HepG2 (cell line): ENCODE measurements at regions not wholly inside any gene's neighbourhood (a gene's known extent, or its start where the extent isn't known, plus 50 kb on each side); places are given as distances from the start of the nearest gene placed in this dataset.

Source experiments
- ATAC-seq: fragments of 200-7000 bp; cut with Tn5 transposase; 3 replicates; pipeline ENCODE4 v1.9.1; 2020; ENCODE audit warnings: mild to moderate bottlenecking, moderate library complexity
- BruUV-seq: library from RNA; stranded (reverse); fragments of 400-500 nt; replicated peaks from 2 replicates; lab custom pipeline; 2021; lab: Mats Ljungman, UMichigan
- CTCF ChIA-PET: fragments of 300-600 bp; formaldehyde crosslinking; extraction: SDS; loops from one replicate; lab custom pipeline; 2021; ENCODE audit warnings: low total read pairs, inconsistent platforms, low intra/inter-chr PET ratio; lab: Yijun Ruan, JAX
- POLR2A ChIA-PET: fragments of 350-600 bp; sonication (Branson Sonifier 250); formaldehyde crosslinking; loops from one replicate; lab custom pipeline; 2020; ENCODE audit warnings: antibody characterized with exemption, inconsistent platforms; lab: Yijun Ruan, JAX
- DNase-seq: peaks from one replicate; pipeline ENCODE4 v3.0.0-alpha.2; 2015; ENCODE audit warnings: low spot score
- FAIRE-seq: peaks from 3 replicates; lab custom pipeline; 2011; peaks lifted over from hg19 to GRCh38; lab: Jason Lieb, UNC
- H2AFZ ChIP-seq: one replicate; pipeline ENCODE4 v1.6.1; 2011; ENCODE audit warnings: low read length, inconsistent platforms
- H3K27ac ChIP-seq: fragments of 300-600 bp; 3 replicates; pipeline ENCODE4 v1.8.0; 2011; ENCODE audit warnings: mixed run types, mild to moderate bottlenecking, mixed read lengths, low read length, inconsistent platforms; ENCODE audit not compliant: insufficient read depth; ENCODE audit errors: extremely low read length
- H3K27me3 ChIP-seq, 2 experiments: fragments of 200-600 bp in 1 of 2; 2 replicates in 1 of 2; 3 replicates in 1 of 2; pipeline versions ENCODE4 v1.6.0 to v1.8.0; 2011; ENCODE audit warnings: low read length in 2 of 2, mild to moderate bottlenecking in 2 of 2, moderate library complexity in 2 of 2, inconsistent platforms in 1 of 2; ENCODE audit not compliant: insufficient read depth in 2 of 2, control insufficient read depth in 1 of 2
- H3K36me3 ChIP-seq, 2 experiments: fragments of 200-600 bp in 1 of 2; replicated peaks in 1 of 2; 2 replicates in 1 of 2; 3 replicates in 1 of 2; pipeline versions ENCODE4 v1.5.1 to v1.8.0; 2011; ENCODE audit warnings: low read length in 2 of 2, inconsistent platforms in 1 of 2; ENCODE audit not compliant: insufficient read depth in 2 of 2, control insufficient read depth in 1 of 2
- H3K4me1 ChIP-seq: 2 replicates; pipeline ENCODE4 v1.5.1; 2012; ENCODE audit warnings: low read length, inconsistent platforms; ENCODE audit not compliant: insufficient read depth
- H3K4me2 ChIP-seq: 2 replicates; pipeline ENCODE4 v1.6.0; 2011; ENCODE audit warnings: low read depth, low read length, inconsistent platforms
- H3K4me3 ChIP-seq, 3 experiments: fragments of 200-600 bp in 1 of 3; sonication (generic), shearing (Covaris generic) in 1 of 3; replicated peaks in 1 of 3; 2 replicates each; pipeline ENCODE4 v1.5.1; 2011 to 2016; ENCODE audit warnings: low read length in 3 of 3, inconsistent platforms in 2 of 3, low read depth in 2 of 3, mild to moderate bottlenecking in 2 of 3, control low read depth in 1 of 3, mixed read lengths in 1 of 3; ENCODE audit not compliant: insufficient read depth in 1 of 3
- H3K79me2 ChIP-seq: one replicate; pipeline ENCODE4 v1.6.1; 2011; ENCODE audit warnings: low read length, inconsistent platforms; ENCODE audit not compliant: insufficient read depth
- H3K9ac ChIP-seq: 2 replicates; pipeline ENCODE4 v1.6.0; 2011; ENCODE audit warnings: mild to moderate bottlenecking, low read depth, low read length, inconsistent platforms; ENCODE audit not compliant: insufficient read depth
- H3K9me3 ChIP-seq: 2 replicates; pipeline ENCODE4 v1.5.1; 2012; ENCODE audit warnings: mild to moderate bottlenecking, low read length
- H4K20me1 ChIP-seq: 2 replicates; pipeline ENCODE4 v1.6.0; 2011; ENCODE audit warnings: inconsistent platforms, mild to moderate bottlenecking, low read length, moderate library complexity; ENCODE audit not compliant: insufficient read depth
- ARNTL ChIP-seq: sonication (generic); formaldehyde crosslinking; IDR thresholded peaks from 2 replicates; pipeline ENCODE4 v1.4.0; 2020; ENCODE audit warnings: mild to moderate bottlenecking, missing genetic modification reagents
- GABPB1 ChIP-seq: IDR thresholded peaks from 2 replicates; pipeline ENCODE4 v1.6.1; 2016; ENCODE audit warnings: mild to moderate bottlenecking, missing genetic modification reagents, moderate library complexity, missing compliant biosample characterization
- SP2 ChIP-seq: sonication (generic); formaldehyde crosslinking; IDR thresholded peaks from 2 replicates; pipeline ENCODE4 v1.5.1; 2020; ENCODE audit warnings: mild to moderate bottlenecking, missing genetic modification reagents
- ZNF12 ChIP-seq: sonication (generic); formaldehyde crosslinking; IDR thresholded peaks from 2 replicates; pipeline ENCODE4 v1.5.0; 2020; ENCODE audit warnings: missing genetic modification reagents
- ZNF224 ChIP-seq: sonication (generic); formaldehyde crosslinking; IDR thresholded peaks from 2 replicates; pipeline ENCODE4 v1.5.0; 2020; ENCODE audit warnings: mild to moderate bottlenecking, missing genetic modification reagents
- ZNF333 ChIP-seq: sonication (generic); formaldehyde crosslinking; IDR thresholded peaks from 2 replicates; pipeline ENCODE4 v1.4.0; 2020; ENCODE audit warnings: mild to moderate bottlenecking, missing genetic modification reagents, borderline replicate concordance
- ZNF44 ChIP-seq: sonication (generic); formaldehyde crosslinking; IDR thresholded peaks from 2 replicates; pipeline ENCODE4 v1.5.1; 2020; ENCODE audit warnings: mild to moderate bottlenecking, missing genetic modification reagents
- ZNF614 ChIP-seq: IDR thresholded peaks from 2 replicates; pipeline ENCODE4 v1.6.1; 2018; ENCODE audit warnings: missing biosample characterization, missing genetic modification reagents, inconsistent platforms, borderline replicate concordance
- ZNF879 ChIP-seq: sonication (generic); formaldehyde crosslinking; IDR thresholded peaks from 2 replicates; pipeline ENCODE4 v1.8.1; 2023; ENCODE audit warnings: missing genetic modification reagents
- WGBS: methylation state at CpG from one replicate; pipeline ENCODE4 v1.1.6; 2017; ENCODE audit warnings: low lambda C conversion rate; 5-methylcytosine and 5-hydroxymethylcytosine counted together
- in situ Hi-C: cut with HindIII; loops from 2 replicates; pipeline ENCODE4 v1.10.0; 2017; ENCODE audit warnings: low pct_unique_long_range_greater_than_20kb; ENCODE audit not compliant: extremely low pct_ligation_motif_present
- intact Hi-C: fragments of 100-400 bp; cut with micrococcal nuclease; formaldehyde crosslinking; loops from one replicate; pipeline ENCODE4 v1.10.0; 2022; ENCODE audit not compliant: unreplicated experiment

- intact Hi-C loops (no loop called here), in situ Hi-C loops (loop anchor here (10.0 kb wide), 1 partner anchor 701 kb away; the partner anchor contains the start of gene BOD1)
- 26% methylated on average over 4 of the region's 5 CpGs for WGBS
- POLR2A ChIA-PET = no interaction called here
- TF ChIP-seq ARNTL (no peak), ZNF44 (CRISPR knock-in tag) (no peak), GABPB1 (CRISPR knock-in tag) (no peak)
- Histone ChIP-seq H3K4me2 (no peak overlapping the region), H3K27me3 (peaks cover 6 to 50% of the 10 kb centered on the region in 2 experiments; a peak in 4 of 5 replicates), H3K36me3 (no peaks in the 10 kb centered on the region), H2AFZ (no peak overlapping the region), H4K20me1 (no peaks in the 10 kb centered on the region), H3K4me1 (no peaks in the 10 kb centered on the region), H3K9ac (no peak overlapping the region), H3K9me3 (no peaks in the 10 kb centered on the region), H3K79me2 (no peaks in the 10 kb centered on the region), H3K27ac (no peak overlapping the region), H3K4me3 (no peak overlapping the region)
- no peak for ATAC-seq
- BruUV-seq = no TSS peak
- CTCF ChIA-PET = no interaction called here
- FAIRE-seq = no peak
- DNase-seq = no peak
Measured at GRCh38 chr5:174315471-174315870, 270.0 kb downstream of the NSG2 start.

GRCh38 chr5:174315871-174316270, 270.4 kb downstream of the NSG2 start:
- in situ Hi-C loops = loop anchor here (10.0 kb wide), 1 partner anchor 701 kb away; the partner anchor contains the start of gene BOD1
- intact Hi-C loops = no loop called here
- Histone ChIP-seq H2AFZ (no peak overlapping the region), H3K9me3 (no peaks in the 10 kb centered on the region), H3K27me3 (peaks cover 6 to 47% of the 10 kb centered on the region in 2 experiments; a peak in 4 of 5 replicates), H3K4me1 (no peaks in the 10 kb centered on the region), H3K36me3 (no peaks in the 10 kb centered on the region), H4K20me1 (no peaks in the 10 kb centered on the region), H3K4me3 (no peak overlapping the region), H3K9ac (no peak overlapping the region), H3K79me2 (no peaks in the 10 kb centered on the region), H3K27ac (no peak overlapping the region), H3K4me2 (no peak overlapping the region)
- no peak for TF ChIP-seq ZNF879 (CRISPR knock-in tag)
- no peak for TF ChIP-seq ZNF614 (CRISPR knock-in tag)
- TF ChIP-seq ZNF12 (CRISPR knock-in tag) = no peak
- TF ChIP-seq SP2 (CRISPR knock-in tag) = no peak
- no peak for TF ChIP-seq ZNF224 (CRISPR knock-in tag)
- no peak for TF ChIP-seq ZNF333
- no peak for ATAC-seq
- FAIRE-seq = no peak
- POLR2A ChIA-PET = no interaction called here
- no TSS peak for BruUV-seq
- no CpG with 5 or more reads among the region's 17 CpGs for WGBS
- DNase-seq = no peak
- CTCF ChIA-PET = no interaction called here
